ENCODE measurements at regions not wholly inside any gene's neighbourhood (a gene's known extent, or its start where the extent isn't known, plus 50 kb on each side); places are given as distances from the start of the nearest gene placed in this dataset.

GRCh38 chr7:115240242-115240641 is 318.3 kb downstream of the MDFIC start (continued):
- TF ChIP-seq CREB1 (CRISPR knock-in tag; IDR thresholded peaks at IDR 0.05; ENCODE audit: low read depth): no peak
- TF ChIP-seq JUNB (IDR thresholded peaks at IDR 0.05; ENCODE audit: unreplicated experiment): no peak
- no peak for TF ChIP-seq ZNF331 (CRISPR knock-in tag; IDR thresholded peaks at IDR 0.05; ENCODE audit: low read depth)
- TF ChIP-seq REST (IDR thresholded peaks at IDR 0.05; ENCODE audit: unreplicated experiment): no peak
- no peak for TF ChIP-seq POLR2AphosphoS5 (IDR thresholded peaks at IDR 0.05; ENCODE audit: low read depth)
- no peak for TF ChIP-seq ZNF114 (CRISPR knock-in tag; IDR thresholded peaks at IDR 0.05)
- no peak for TF ChIP-seq ETS1 (IDR thresholded peaks at IDR 0.05)
- no peak for TF ChIP-seq STAT1 (IDR thresholded peaks at IDR 0.05; ENCODE audit: unreplicated experiment)
- no peak for TF ChIP-seq EZH2 (IDR thresholded peaks at IDR 0.05; ENCODE audit: low read depth, unreplicated experiment)

- Mint-ChIP-seq H3K27ac (no peak overlapping the region), H3K27me3 (ENCODE audit: insufficient read depth, low read depth, poor library complexity) (peaks cover 1% of the 10 kb centered on the region), H3K4me3 (no peak overlapping the region), H3K4me1 (no peaks in the 10 kb centered on the region; the same call in 2 of the 3 replicates), H3K36me3 (ENCODE audit: low read depth) (0 out of 3 replicates have a peak, but pooled peaks cover 3% of the 10 kb centered on the region), H3K9me3 (no peaks in the 10 kb centered on the region; the same call in 2 of the 3 replicates)
- ATAC-seq (no peak), DNase-seq (ENCODE audit: low spot score) (no peak)
- Histone ChIP-seq H2AFZ (no peak overlapping the region), H4K20me1 (replicated peaks; ENCODE audit: insufficient read depth) (no peaks in the 10 kb centered on the region; the same call in 1 of the 2 replicates), H3K4me3 (no peak overlapping the region), H3K4me1 (ENCODE audit: insufficient read depth) (no peaks in the 10 kb centered on the region), H3K9me2 (ENCODE audit: insufficient read depth) (no peaks in the 10 kb centered on the region), H3F3A (replicated peaks; ENCODE audit: low read depth) (no peaks in the 10 kb centered on the region), H3K79me2 (replicated peaks; ENCODE audit: insufficient read depth) (no peaks in the 10 kb centered on the region), H3K27me3 (ENCODE audit: insufficient read depth) (peaks cover 33% of the 10 kb centered on the region), H3K27ac (ENCODE audit: low read depth) (no peak overlapping the region), H3K4me2 (no peak overlapping the region), H3K36me3 (ENCODE audit: insufficient read depth) (no peaks in the 10 kb centered on the region)
- TF ChIP-seq CREB1 (CRISPR knock-in tag; IDR thresholded peaks at IDR 0.05; ENCODE audit: low read depth) (no peak), EZH2 (IDR thresholded peaks at IDR 0.05; ENCODE audit: low read depth, unreplicated experiment) (no peak), ZNF462 (CRISPR knock-in tag; IDR thresholded peaks at IDR 0.05) (no peak), REST (IDR thresholded peaks at IDR 0.05; ENCODE audit: unreplicated experiment) (no peak), STAT1 (IDR thresholded peaks at IDR 0.05; ENCODE audit: unreplicated experiment) (no peak), JUNB (IDR thresholded peaks at IDR 0.05; ENCODE audit: unreplicated experiment) (no peak)
Observed at GRCh38 chr7:115235075-115235474, 313.2 kb downstream of the MDFIC start.
